ENCODE measurements at regions not wholly inside any gene's neighbourhood (a gene's known extent, or its start where the extent isn't known, plus 50 kb on each side); places are given as distances from the start of the nearest gene placed in this dataset.

GRCh38 chr11:129266536-129266935 is 74.4 kb upstream of the ARHGAP32 start:
- no peak for DNase-seq (ENCODE audit: low spot score)

- no peak for DNase-seq (ENCODE audit: low spot score)
These were observed 73.1 kb upstream of the ARHGAP32 start for GRCh38 chr11:129265125-129265788.

GRCh38 chr11:129264114-129264513 is 72.0 kb upstream of the ARHGAP32 start:
- no peak for DNase-seq (ENCODE audit: low spot score)

- no peak for DNase-seq (ENCODE audit: low spot score)
These were observed 68.6 kb upstream of the ARHGAP32 start for GRCh38 chr11:129260750-129261149.

- no peak for DNase-seq (ENCODE audit: low spot score)
These were observed 67.8 kb upstream of the ARHGAP32 start for GRCh38 chr11:129259931-129260348.

- no peak for DNase-seq (ENCODE audit: low spot score)
These were observed 66.1 kb upstream of the ARHGAP32 start for GRCh38 chr11:129258205-129258604.

- no peak for DNase-seq (ENCODE audit: low spot score)
These were observed 65.4 kb upstream of the ARHGAP32 start for GRCh38 chr11:129257512-129257911.

- DNase-seq (ENCODE audit: low spot score): no peak
These were observed 60.5 kb upstream of the ARHGAP32 start for GRCh38 chr11:129252621-129253020.

GRCh38 chr11:129251067-129251466 is 58.9 kb upstream of the ARHGAP32 start:
- DNase-seq (ENCODE audit: low spot score): no peak

- no peak for DNase-seq (ENCODE audit: low spot score)
These were observed 57.8 kb upstream of the ARHGAP32 start for GRCh38 chr11:129249923-129250322.

GRCh38 chr11:129249351-129249750 is 57.2 kb upstream of the ARHGAP32 start:
- peak; percentile 33 for DNase-seq (ENCODE audit: low spot score)

- peak; percentile 39 for DNase-seq (ENCODE audit: low spot score)
These were observed 56.5 kb upstream of the ARHGAP32 start for GRCh38 chr11:129248618-129249017.

GRCh38 chr11:129247135-129247534 is 55.0 kb upstream of the ARHGAP32 start:
- no peak for DNase-seq (ENCODE audit: low spot score)

- no peak for DNase-seq (ENCODE audit: low spot score)
These were observed 50.7 kb upstream of the ARHGAP32 start for GRCh38 chr11:129242855-129243254.

Measured in AG08396 (cell line).